ENCODE measurements at regions not wholly inside any gene's neighbourhood (a gene's known extent, or its start where the extent isn't known, plus 50 kb on each side); places are given as distances from the start of the nearest gene placed in this dataset.
A peak's percentile ranks its signal among the peaks of the same experiment; 100 is the strongest.
"Not testable (repeated sequence)": the region's sequence is repeated elsewhere in the genome, so short reads cannot be mapped to it uniquely, and the experiment has no call there.

DNA sequence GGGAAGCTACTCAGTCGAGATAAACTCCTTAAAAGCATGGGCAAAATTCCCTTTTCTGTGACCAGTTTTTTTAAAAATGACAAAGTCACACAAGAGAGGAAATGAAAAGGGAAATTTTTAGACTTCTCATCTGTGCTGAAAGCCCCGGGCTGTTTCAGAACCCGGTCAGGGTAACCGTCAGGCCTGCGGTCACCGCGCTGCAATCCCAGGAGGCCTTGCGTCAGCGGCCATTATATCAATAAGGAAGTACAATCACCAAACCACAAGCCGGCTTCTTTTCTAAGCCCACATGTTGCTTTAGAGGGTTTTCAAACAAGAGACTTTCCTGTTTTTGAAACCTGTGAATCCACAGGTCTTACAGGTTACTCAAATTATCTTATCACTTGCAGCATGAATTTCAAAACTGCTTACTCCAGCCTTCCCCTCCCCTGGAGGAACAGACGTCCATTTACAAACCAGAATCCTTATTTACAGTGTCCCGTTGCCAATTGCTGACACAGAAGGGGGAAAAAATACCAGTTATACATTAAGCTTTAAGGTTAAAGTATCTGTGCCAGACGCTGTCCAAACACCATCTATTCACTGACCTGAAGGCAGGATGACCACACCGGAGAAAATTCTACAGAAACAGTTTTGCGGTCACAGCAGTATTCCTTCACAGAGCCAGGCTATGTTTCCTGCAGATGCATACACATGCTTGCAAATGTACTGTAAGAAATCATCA, 165.3 kb downstream of the TOMM20 start:
- peak; percentile 52 for DNase-seq (ENCODE audit: low read depth, low spot score)
- H3K27ac ChIP-seq: peak overlapping the region; percentile 67

DNA sequence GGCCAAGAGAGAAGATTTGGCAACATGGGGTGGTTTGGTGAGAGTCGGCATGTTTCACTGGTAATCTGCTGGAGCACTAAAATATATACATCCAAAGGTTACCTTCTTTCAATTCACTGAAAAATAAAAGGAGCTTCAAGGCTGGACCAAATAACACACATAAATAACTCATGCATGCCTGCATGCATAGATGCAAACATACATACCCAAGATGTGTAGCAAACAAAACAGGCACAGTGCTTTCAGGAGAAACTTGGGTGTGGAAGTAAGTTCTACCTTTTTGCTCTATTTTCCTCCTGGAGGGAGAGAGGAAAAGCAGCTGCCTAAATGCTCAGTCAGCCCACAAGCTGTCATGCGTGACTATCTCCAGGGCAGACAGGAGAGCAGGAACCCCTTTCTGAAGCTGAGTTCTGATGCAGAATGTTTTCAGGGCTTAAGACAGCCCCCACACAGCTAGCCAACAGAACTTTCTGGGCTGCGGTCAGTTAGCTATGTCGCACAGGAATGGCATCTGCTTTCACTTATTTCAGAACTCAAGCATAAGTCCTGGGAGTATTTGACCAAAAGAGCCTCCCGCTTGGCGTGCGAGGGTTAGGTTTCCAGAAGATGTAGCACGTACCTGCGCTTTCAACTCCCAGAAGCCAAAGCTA, 166.2 kb downstream of the TOMM20 start:
- H3K27ac ChIP-seq: peak overlapping the region; percentile 67
- no peak for DNase-seq (ENCODE audit: low read depth, low spot score)

DNA sequence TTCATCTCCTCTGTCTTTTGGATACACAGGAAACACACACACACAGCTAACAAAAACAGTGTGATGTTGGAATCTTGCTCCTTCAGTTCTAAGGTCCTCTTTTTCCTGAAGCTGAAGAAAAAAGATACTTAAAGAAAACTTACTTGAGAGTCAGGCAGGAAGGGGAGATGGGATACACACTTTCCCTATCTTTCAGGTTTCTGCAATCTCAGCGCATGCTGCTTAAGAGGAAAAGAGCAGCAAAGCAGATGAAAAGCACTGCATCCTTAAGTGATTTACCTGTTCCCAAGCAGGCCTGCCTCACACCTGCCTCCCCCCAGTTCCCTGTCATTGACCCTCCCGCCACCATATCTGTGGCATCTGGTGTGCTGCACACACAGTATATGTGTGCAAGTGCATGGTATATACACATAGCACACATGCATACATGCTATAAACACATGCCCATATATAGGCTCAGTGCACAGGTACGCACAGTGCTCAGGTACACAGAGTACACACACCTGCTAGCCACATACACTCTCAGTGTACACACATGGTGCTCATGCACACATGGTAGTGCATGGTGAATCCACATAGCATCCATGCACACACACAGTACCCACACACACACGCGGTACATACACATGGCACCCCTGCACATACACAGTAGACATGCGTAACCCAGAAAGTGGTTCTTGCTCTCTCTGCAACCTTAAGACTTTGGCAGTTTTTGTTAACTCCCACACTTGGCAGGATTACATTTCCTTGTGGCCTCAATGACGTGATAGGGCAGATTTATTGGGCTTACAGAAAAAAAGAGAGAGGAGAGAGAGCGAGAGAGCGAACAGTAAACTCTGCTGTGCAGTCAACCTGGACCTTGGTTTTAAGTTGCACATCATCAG, 166.9 kb downstream of the TOMM20 start:
- peak; percentile 72 for DNase-seq (ENCODE audit: low read depth, low spot score)
- peak overlapping the region; percentile 67 for H3K27ac ChIP-seq

DNA sequence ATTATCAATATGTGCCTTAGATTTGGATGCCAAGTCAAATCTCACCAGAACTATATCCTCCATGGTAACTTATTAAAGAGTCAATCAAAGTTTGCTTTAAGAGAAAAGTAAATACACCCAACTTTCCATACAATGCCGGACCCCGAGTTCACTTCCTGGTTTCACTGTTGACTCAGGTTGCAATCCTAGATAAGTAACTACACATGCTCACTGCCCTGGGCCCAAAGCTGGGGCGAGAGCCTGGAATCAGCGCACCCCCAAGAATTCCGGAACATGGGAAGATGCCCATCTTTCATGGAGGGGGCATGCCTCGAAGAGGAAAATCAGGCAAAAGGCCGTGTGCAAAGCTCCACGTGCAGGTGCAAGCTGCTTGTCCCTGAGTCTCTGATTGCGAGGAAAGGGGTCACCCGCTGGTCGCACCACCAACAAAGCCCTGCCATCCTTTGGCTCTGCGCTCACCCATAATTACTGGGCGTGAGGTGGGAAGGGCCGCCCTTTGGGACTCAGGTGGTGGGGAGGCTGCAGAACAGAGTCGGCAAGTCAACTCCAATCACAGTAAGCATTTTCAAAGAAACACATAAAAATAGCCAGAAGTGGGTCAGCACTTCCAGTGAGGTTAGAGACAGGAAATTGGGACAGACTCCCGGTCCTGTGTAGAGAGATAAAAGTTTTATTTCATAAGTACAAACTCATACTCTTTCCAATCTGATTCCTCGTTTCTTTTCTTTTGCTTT, 167.7 kb downstream of the TOMM20 start:
- DNase-seq (ENCODE audit: low read depth, low spot score): peak; percentile 51
- peak overlapping the region; percentile 67 for H3K27ac ChIP-seq

DNA sequence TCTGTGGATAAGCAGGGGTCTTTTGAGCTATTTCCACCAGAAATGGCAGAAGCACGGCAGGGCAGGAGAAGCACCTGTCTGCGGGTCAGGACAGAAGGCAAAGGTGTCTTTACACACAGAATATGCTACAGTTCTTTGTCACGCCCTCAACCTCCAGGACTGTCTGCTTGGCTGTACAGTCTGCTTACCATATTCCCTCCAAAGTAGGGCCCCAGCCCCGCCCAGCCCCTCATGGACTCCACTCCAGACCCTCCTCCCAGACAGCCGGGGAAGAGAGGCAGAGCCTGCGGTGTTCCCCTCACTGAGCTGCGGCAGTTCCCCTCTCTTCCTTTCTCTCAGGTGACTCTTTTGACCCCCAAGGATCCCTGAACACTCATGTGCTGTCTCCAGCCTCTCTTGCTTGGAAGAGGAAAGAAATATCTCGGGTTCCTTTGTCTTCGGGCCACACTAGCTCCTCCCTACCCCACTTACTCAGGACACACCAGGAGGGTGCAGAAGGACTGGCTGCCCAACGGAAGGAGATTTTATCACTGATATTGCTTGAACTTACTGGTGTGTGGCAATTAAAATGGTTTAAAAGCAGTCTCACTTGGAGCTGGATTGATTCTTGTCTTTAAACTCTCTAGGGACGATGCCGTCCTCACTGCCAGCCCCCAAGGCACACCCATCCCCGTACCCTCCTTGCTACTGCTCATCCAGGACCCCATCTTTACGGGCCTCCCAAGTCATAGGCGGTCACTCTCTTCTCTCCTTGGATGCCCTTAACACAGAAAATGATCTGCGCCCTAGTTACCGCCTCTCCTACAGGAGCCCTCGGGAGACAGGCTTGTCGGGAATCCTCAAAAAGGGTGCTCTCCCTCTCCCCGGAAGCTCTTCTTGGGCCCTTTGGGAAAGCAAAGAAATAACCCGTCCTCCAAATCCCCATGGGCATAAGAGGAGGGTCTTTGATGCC, 169.7 kb downstream of the TOMM20 start:
- H3K27ac ChIP-seq: no peak overlapping the region
- DNase-seq (ENCODE audit: low read depth, low spot score): no peak

DNA sequence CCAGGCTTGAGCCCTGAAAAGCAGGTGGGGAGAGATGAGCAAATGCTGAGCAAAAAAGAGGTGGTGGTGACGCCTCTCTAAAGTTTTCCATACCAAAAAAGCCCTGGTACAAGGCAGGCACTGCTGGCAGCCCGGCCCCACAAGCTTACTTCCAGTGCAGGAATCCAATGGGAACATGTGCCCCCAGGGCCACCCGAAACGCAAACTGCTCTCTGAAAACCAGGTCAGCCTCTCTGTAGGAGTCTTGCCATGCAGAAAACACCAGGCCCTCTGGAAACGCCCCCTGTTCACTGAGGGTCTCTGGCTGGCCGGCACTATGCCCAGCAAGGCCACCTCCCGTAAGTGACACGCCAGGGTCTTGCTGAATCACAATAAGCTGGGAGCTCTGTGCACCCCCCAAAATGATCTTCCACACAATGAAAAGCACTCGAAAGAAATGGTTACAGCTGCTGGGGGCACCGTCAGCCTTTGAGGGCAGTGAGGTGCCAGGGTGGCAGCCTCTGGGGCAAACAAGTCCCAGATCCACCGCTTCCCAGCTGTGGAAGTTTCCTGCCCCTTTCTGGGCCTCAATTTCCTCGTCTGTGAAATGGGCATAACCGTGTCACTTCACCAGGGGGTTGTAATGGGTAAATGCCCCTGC, 170.5 kb downstream of the TOMM20 start:
- H3K27ac ChIP-seq: no peak overlapping the region
- no peak for DNase-seq (ENCODE audit: low read depth, low spot score)

DNA sequence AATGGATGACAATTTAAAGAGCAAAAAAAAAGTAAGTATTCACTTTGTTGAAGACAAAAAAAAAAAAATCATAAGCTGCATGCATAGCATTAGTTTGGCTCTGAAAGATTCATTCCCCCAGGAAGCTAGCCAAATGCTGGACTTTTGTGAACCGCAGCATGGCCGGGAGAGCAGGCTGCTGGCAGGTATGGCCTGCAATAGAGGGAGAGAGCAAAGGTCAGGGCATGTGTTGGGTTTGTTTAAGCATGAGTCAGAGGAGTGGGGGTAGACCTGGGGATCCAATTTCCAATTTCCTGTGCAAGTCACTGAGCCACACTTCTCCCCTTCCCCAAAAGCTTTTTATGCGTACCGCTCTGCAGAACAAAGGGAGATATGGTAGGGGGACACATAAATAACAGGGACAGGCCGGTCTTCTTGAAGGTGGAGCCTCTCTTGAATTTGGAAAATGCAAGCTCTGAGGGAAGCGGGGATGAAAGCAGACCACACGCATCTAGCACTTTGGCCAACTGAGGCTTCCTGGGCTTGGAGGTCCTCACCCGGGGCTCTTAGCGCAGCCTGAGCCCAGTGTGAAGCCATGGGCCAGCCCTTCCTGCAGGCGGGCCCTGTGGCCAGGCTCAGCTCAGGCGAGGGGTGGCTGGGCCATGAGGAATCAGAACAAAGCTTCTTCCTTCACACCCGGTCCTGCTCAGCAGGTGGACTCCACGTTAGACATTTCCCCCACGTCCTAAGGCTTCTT, 171.1 kb downstream of the TOMM20 start:
- no peak overlapping the region for H3K27ac ChIP-seq
- DNase-seq (ENCODE audit: low read depth, low spot score): no peak

DNA sequence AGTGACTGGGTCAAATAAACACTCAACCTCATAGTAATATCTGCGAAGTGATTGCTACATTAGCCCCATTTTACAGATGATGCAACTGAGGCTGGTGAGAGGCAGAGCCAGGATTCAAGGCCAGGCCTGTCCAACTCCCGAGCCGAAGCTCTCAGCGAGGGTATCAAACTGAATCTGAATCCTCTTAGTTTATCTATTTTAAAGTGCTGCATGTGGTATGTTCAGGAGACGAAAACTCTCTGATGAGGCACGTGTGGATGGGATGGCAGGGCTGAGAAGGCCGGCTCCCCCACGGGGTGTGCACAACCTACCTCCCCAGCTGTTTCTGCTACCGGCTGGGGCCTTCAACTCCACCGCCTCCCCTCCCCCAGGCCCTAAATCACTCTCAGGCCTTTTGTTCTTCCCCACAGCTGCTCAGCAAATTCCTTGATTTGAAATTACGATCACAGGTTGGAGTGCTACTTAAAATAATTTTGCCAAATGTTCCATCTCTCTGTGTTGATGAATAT, 171.8 kb downstream of the TOMM20 start:
- H3K27ac ChIP-seq: no peak overlapping the region

DNA sequence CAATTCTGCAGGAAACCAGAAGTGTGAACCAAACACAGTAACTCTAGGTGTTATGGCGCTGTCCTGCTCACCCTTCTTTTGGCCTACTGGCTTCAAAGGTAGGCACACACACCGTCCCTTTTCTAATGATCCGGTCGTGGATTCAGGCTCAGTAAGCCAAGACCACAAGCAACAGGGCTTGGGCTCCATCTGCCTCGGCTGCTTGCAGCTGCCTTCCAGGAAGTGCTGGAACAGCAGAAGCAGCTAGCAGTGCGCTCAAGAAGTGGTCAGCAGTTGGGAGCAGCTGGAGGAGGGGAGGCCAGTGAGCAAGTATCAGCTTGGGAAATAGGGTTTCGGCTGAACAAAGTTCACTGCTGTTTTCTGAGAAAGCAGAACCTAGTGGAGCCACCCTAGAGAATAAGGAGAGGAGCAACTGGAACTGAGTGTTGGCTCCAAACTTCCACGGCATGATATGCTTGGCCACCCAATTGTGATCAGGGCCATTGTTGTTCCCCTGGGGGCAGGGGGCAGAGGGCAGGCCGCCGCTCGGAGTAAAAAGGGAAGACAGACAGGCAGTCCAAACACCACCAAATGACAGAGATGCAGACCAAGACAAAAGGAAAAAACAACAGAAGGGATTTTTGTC, 173.4 kb downstream of the TOMM20 start:
- no peak overlapping the region for H3K27ac ChIP-seq
- no peak for DNase-seq (ENCODE audit: low read depth, low spot score)

More for the DNA sequence above, 171.8 kb downstream of the TOMM20 start:
- DNase-seq (ENCODE audit: low read depth, low spot score): no peak

DNA sequence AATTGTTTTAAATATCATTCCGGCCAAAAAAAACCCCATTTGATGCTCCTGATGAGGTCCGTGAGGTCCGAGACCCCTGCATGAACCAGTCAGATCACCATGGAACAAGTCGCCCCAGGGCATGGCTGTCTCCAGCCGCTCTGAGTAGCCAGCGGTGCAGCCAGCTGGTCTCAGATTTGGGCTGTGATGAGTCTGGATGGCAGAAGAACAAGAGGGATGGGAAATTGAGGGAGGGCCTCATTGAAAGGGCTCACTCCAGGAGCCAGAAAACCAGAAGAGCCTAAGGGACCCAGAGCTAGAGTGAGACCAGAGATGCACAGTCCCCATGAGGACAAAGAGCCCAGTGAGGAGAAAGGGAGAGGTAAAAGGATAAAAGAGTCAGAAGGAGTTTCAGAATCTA, 174.0 kb downstream of the TOMM20 start:
- H3K27ac ChIP-seq: no peak overlapping the region
- no peak for DNase-seq (ENCODE audit: low read depth, low spot score)

DNA sequence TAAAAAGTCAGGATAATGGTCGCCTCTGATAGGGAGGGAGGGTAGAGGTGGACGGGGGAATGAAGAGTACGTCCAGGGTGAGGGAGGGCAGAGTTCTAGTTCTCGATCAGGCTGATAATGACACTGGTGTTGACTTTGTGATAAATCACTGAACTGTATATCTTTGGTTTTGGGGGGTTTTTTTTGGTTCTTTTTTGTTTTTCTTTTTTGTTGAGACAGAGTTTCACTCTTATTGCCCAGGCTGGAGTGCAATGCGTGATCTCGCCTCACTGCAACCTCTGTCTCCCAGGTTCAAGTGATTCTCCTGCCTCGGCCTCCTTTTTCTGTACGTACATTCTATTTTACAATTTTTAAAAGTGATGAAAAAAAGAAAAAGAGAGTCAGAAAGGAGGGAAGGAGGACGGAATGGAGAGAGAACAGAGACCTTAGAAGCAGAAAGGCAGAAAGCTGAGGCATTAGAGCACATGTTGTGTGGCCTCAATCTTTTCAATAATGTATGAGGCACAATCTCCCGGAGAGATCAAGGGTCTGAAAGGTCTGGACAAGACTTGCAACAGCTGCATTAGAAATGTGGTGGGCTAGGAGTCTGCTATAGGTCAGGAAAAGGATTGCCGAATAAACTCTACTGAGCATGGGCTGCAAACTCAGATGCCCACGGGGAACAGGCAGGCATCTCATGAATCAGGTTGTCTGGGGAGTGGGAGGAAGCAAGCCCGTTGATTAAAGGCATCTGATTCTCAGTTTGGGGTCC, 174.8 kb downstream of the TOMM20 start:
- no peak overlapping the region for H3K27ac ChIP-seq
- DNase-seq (ENCODE audit: low read depth, low spot score): no peak

DNA sequence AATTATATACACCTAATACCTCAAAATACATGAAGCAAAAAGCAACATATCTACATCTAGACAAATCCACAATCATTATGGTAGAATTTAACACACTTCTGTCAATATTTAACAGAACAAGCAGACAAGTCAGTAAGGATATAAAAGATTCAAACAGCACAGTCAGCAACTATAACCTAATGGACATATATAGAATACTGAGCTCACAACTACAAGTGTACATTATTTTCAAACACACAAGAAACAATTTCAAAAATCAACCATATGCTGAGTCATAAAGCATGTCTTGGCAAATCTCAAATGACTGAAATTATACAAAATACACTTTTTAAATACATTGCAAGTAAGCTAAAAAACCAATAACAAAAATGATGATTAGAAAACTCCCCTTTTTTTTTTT, 178.0 kb downstream of the TOMM20 start:
- DNase-seq (ENCODE audit: low read depth, low spot score): no peak
- H3K27ac ChIP-seq: no peak overlapping the region

DNA sequence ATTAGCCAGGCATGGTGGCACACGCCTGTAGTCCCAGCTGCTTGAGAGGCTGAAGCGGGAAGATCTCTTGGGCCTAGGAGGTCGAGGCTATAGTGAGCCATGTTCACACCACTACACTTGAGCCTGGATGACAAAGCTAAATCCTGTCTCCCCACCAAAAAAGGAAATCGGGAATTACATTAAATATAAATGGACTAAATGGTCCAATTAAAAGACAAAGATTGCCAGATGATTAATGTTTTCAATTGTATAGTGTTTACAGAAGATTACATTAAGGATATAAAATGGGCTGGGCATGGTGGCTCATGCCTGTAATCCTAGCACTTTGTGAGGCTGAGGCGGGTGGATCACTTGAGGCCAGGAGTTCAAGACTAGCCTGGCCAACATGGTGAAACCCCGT, 179.1 kb downstream of the TOMM20 start:
- not testable (repeated sequence) for DNase-seq (ENCODE audit: low read depth, low spot score); H3K27ac ChIP-seq

DNA sequence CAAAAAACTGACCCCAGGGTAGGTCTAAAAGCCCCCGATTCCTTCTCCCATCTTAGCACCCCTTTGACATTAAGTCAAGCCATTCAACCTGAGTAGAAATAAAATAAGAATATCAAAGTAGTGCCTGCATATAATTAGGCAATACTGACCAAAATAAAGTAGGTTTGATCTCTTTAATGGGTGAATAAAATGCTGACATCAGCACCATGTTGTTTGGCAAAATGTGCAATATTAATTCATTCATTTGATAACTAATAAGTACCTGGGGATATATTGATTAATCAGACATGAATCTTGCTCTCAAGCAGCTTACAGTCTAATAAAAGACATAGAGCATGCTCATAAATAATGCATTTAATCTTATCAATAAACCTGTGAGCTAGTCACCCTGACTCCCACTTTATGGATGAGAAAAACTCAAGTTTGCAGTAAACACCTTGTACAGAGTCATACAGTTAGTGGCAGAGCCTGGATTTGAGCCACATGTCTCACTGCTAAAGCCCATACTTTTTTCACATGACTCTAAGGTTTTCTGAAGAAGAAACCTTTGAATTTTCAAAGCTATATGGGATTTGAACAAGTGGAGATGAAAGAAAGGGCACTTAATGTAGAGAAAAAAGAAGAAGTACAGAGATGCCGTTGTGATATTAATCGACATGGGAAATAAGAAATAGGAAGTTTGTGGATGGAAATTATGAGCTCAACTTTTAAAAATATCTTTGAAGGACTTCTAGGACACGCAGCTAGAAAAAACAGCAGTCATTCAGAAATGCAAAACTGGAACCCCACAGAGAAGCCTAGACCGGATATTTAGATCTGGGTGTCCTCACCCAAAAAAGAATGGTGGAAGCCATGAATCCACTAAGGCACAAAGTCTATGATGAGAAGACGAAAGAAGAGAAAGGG, 183.9 kb downstream of the TOMM20 start:
- DNase-seq (ENCODE audit: low read depth, low spot score): no peak
- no peak overlapping the region for H3K27ac ChIP-seq

DNA sequence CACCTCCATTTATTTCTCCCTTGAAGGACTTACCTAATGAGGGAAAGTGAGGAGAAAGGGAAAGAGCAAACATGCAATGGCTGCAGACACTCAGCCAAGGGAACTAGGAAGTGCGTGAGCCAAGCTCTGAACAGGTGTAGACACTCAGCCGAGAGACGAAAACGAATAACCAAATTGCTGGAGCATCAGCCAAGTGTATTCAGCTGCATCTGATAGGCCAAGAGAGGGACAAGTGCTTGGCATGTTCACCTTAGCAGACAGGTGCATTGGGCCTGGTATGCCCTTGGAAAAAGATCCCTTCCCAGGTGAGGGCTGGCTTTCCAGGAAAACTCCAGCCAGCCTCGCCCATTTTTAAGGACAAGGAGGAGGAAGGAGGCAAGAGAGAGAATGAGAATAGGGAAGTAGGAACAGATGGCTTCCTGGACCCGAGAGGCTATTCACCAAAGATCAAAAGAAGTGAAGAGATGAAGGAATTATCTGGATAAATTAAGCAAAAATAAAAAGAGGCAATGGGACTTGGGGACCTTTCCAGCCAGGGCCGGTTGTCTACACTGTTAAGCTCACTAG, 184.7 kb downstream of the TOMM20 start:
- no peak for DNase-seq (ENCODE audit: low read depth, low spot score)
- no peak overlapping the region for H3K27ac ChIP-seq

Data from epithelial cell of prostate (primary cell).